Esophagus muscularis mucosa (tissue), 4 donors: ENCODE measurements at regions not wholly inside any gene's neighbourhood (a gene's known extent, or its start where the extent isn't known, plus 50 kb on each side); places are given as distances from the start of the nearest gene placed in this dataset.

ENCODE experiments used
- CTCF ChIP-seq, 3 experiments: fragments of 200-600 bp in 2 of 3; fragments of 450-650 bp in 1 of 3; sonication (generic) in 2 of 3; IDR thresholded peaks; one replicate each; pipeline ENCODE4 v1.5.1; 2017 to 2019; ENCODE audit warnings: antibody characterized with exemption in 3 of 3, mild to moderate bottlenecking in 2 of 3, moderate library complexity in 1 of 3
- EP300 ChIP-seq: sonication (generic); formaldehyde crosslinking; IDR thresholded peaks from one replicate; pipeline ENCODE4 v1.6.1; 2017; ENCODE audit warnings: antibody characterized with exemption
- POLR2A ChIP-seq: fragments of 450-650 bp; IDR thresholded peaks from one replicate; pipeline ENCODE4 v1.6.1; 2017; ENCODE audit warnings: antibody characterized with exemption, moderate library complexity, mild to moderate bottlenecking, low read depth
- POLR2AphosphoS5 ChIP-seq, 2 donors: sonication (generic); formaldehyde crosslinking; IDR thresholded peaks; one replicate each; pipeline ENCODE4 v1.6.1; 2017; ENCODE audit warnings: antibody characterized with exemption in 2 of 2

DNA sequence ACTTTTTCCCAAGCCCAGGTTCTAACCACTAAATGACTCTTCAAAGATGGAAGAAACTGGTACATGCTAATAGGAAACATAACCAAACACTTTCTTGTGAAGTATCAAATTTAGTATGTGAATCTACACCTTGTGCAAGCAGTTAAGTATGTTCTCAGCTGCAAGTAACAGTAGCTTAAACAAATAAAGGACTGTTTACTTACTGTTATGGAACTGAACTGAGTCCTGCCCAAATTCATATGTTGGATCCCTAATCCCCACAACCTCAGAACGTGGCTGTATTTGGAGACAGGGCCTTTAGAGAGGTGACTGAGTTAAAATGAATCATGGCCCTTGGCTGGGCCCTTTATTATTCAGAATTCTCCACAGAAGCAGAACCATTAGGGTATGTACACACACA, 178.7 kb downstream of the KDR start:
- TF ChIP-seq CTCF (IDR thresholded peaks at IDR 0.05) (no peak), POLR2A (no peak), POLR2AphosphoS5 (IDR thresholded peaks at IDR 0.05) (no peak), EP300 (no peak)
